ENCODE measurements at regions not wholly inside any gene's neighbourhood (a gene's known extent, or its start where the extent isn't known, plus 50 kb on each side); places are given as distances from the start of the nearest gene placed in this dataset. TPM values are rescaled to one million over a fixed set of nuclear protein-coding genes. Genes with fewer than 3 reads are reported as not detected.

GRCh38 chr13:53844473-53845146, 816.0 kb downstream of the OLFM4 start:
- DNase-seq (ENCODE audit: low spot score) = no peak

GRCh38 chr13:53847502-53847901, 818.9 kb downstream of the OLFM4 start:
- DNase-seq (ENCODE audit: low spot score) = no peak

- no peak for DNase-seq (ENCODE audit: low spot score)
Observed at GRCh38 chr13:53848366-53848961, 819.9 kb downstream of the OLFM4 start.

- DNase-seq (ENCODE audit: low spot score) = no peak
Observed at GRCh38 chr13:53854321-53854720, 825.7 kb downstream of the OLFM4 start.

- DNase-seq (ENCODE audit: low spot score) = no peak
Observed at GRCh38 chr13:53856573-53857195, 828.1 kb downstream of the OLFM4 start.

GRCh38 chr13:53863520-53863919, 834.9 kb downstream of the OLFM4 start:
- no peak for DNase-seq (ENCODE audit: low spot score)

GRCh38 chr13:53873558-53873957, 844.9 kb downstream of the OLFM4 start:
- no peak for DNase-seq (ENCODE audit: low spot score)

GRCh38 chr13:53878861-53879260, 850.2 kb downstream of the OLFM4 start:
- no peak for DNase-seq (ENCODE audit: low spot score)

- DNase-seq (ENCODE audit: low spot score) = no peak
Observed at GRCh38 chr13:53885997-53886396, 857.4 kb downstream of the OLFM4 start.

- DNase-seq (ENCODE audit: low spot score) = no peak
Observed at GRCh38 chr13:53890696-53891095, 862.1 kb downstream of the OLFM4 start.

GRCh38 chr13:53901593-53901992, 873.0 kb downstream of the OLFM4 start:
- DNase-seq (ENCODE audit: low spot score) = no peak

- no peak for DNase-seq (ENCODE audit: low spot score)
Observed at GRCh38 chr13:53907891-53908290, 879.3 kb downstream of the OLFM4 start.

GRCh38 chr13:53920916-53921315, 892.3 kb downstream of the OLFM4 start:
- no peak for DNase-seq (ENCODE audit: low spot score)

GRCh38 chr13:53921473-53921872, 892.9 kb downstream of the OLFM4 start:
- no peak for DNase-seq (ENCODE audit: low spot score)

- DNase-seq (ENCODE audit: low spot score) = no peak
Observed at GRCh38 chr13:53941588-53942190, 913.1 kb downstream of the OLFM4 start.

- DNase-seq (ENCODE audit: low spot score) = no peak
Observed at GRCh38 chr13:53946500-53946899, 917.9 kb downstream of the OLFM4 start.

- DNase-seq (ENCODE audit: low spot score) = no peak
Observed at GRCh38 chr13:53953183-53953582, 924.6 kb downstream of the OLFM4 start.

Small RNAs in the stretch of these regions (small RNA-seq; reads per million reads assigned to genes)
- not detected for gene RN7SL618P

Data from HT-29 (cell line).